K562 (cell line): ENCODE measurements at regions not wholly inside any gene's neighbourhood (a gene's known extent, or its start where the extent isn't known, plus 50 kb on each side); places are given as distances from the start of the nearest gene placed in this dataset.

Source experiments
- ATAC-seq: fragments of 200-7000 bp; cut with Tn5 transposase; 3 replicates; pipeline ENCODE4 v1.9.1; 2020; ENCODE audit warnings: moderate library complexity
- BruUV-seq: library from RNA; stranded (reverse); fragments of 400-500 nt; replicated peaks from 2 replicates; lab custom pipeline; 2021; lab: Mats Ljungman, UMichigan
- CTCF ChIA-PET: fragments of 300-600 bp; formaldehyde crosslinking; extraction: SDS; loops from one replicate; lab custom pipeline; 2021; ENCODE audit warnings: low intra/inter-chr PET ratio; lab: Yijun Ruan, JAX
- POLR2A ChIA-PET: fragments of 300-600, 350-650 bp; sonication (Branson Sonifier 250); formaldehyde crosslinking; extraction: SDS; loops from one replicate; lab custom pipeline; 2021; ENCODE audit warnings: antibody characterized with exemption, inconsistent platforms; lab: Yijun Ruan, JAX
- DNase-seq, 4 experiments: peaks; one replicate each; pipeline versions ENCODE4 v3.0.0 to v3.0.0-alpha.2; 2011 to 2018; ENCODE audit warnings: low spot score in 3 of 4, mixed read lengths in 3 of 4; ENCODE audit errors: extremely low read depth in 1 of 4
- FAIRE-seq: peaks from 2 replicates; lab custom pipeline; 2011; peaks lifted over from hg19 to GRCh38; lab: Jason Lieb, UNC
- H2AFZ ChIP-seq: 2 replicates; pipeline ENCODE4 v1.6.0; 2011; ENCODE audit warnings: low read depth, low read length, control low read depth, inconsistent platforms
- H3K27ac ChIP-seq: fragments of 200-600 bp; 3 replicates; pipeline ENCODE4 v1.8.0; 2011; ENCODE audit warnings: low read depth, mild to moderate bottlenecking, control low read depth, inconsistent platforms, low read length, moderate library complexity, mixed read lengths; ENCODE audit errors: extremely low read depth
- H3K27me3 ChIP-seq, 2 experiments: fragments of 300-600 bp in 1 of 2; 2 replicates in 1 of 2; 3 replicates in 1 of 2; pipeline versions ENCODE4 v1.6.0 to v1.8.0; 2011; ENCODE audit warnings: inconsistent platforms in 2 of 2, low read length in 2 of 2, mild to moderate bottlenecking in 1 of 2, mixed read lengths in 1 of 2, moderate library complexity in 1 of 2; ENCODE audit not compliant: control insufficient read depth in 2 of 2, insufficient read depth in 2 of 2
- H3K36me3 ChIP-seq: fragments of 300-600 bp; 3 replicates; pipeline ENCODE4 v1.8.0; 2011; ENCODE audit warnings: mild to moderate bottlenecking, low read length, inconsistent platforms; ENCODE audit not compliant: control insufficient read depth, insufficient read depth
- H3K4me1 ChIP-seq, 2 experiments: fragments of 200-600 bp in 1 of 2; replicated peaks in 1 of 2; 2 replicates in 1 of 2; 3 replicates in 1 of 2; pipeline versions ENCODE4 v1.5.1 to v1.8.0; 2011; ENCODE audit warnings: inconsistent platforms in 2 of 2, low read length in 2 of 2, mild to moderate bottlenecking in 1 of 2, mixed read lengths in 1 of 2, moderate library complexity in 1 of 2; ENCODE audit not compliant: control insufficient read depth in 2 of 2, insufficient read depth in 2 of 2
- H3K4me2 ChIP-seq: 2 replicates; pipeline ENCODE4 v1.6.1; 2011; ENCODE audit warnings: low read length, control low read depth, inconsistent platforms, mixed read lengths; ENCODE audit not compliant: insufficient read depth
- H3K4me3 ChIP-seq: fragments of 200-600 bp; sonication (generic), shearing (Covaris generic); 2 replicates; pipeline ENCODE4 v1.5.1; 2016; ENCODE audit warnings: control low read depth, inconsistent platforms
- H3K79me2 ChIP-seq: fragments of 200-600 bp; 3 replicates; pipeline ENCODE4 v1.8.0; 2011; ENCODE audit warnings: low read length, inconsistent platforms; ENCODE audit not compliant: control insufficient read depth, insufficient read depth
- H3K9ac ChIP-seq, 2 experiments: 2 replicates each; pipeline versions ENCODE4 v1.6.0 to v1.6.1; 2011; ENCODE audit warnings: low read depth in 2 of 2, low read length in 2 of 2, control low read depth in 1 of 2, inconsistent platforms in 1 of 2, mild to moderate bottlenecking in 1 of 2, mixed read lengths in 1 of 2; ENCODE audit not compliant: insufficient read depth in 1 of 2
- H3K9me1 ChIP-seq: one replicate; pipeline ENCODE4 v1.6.0; 2011; ENCODE audit warnings: inconsistent platforms, mild to moderate bottlenecking, low read length, moderate library complexity; ENCODE audit not compliant: control insufficient read depth, insufficient read depth
- H3K9me3 ChIP-seq: replicated peaks from 2 replicates; pipeline ENCODE4 v1.5.1; 2011; ENCODE audit warnings: low read depth, low read length, inconsistent platforms; ENCODE audit not compliant: control insufficient read depth, insufficient read depth
- H4K20me1 ChIP-seq: replicated peaks from 2 replicates; pipeline ENCODE4 v1.6.1; 2011; ENCODE audit warnings: low read length, inconsistent platforms, mixed read lengths; ENCODE audit not compliant: control insufficient read depth, insufficient read depth
- CAMTA2 ChIP-seq: fragments of 250-450 bp; sonication (Bioruptor Pico); conservative IDR thresholded peaks from 2 replicates; pipeline ENCODE4 v1.5.1; 2022
- CHAMP1 ChIP-seq: fragments of 450-650 bp; IDR thresholded peaks from 2 replicates; pipeline ENCODE4 v1.6.1; 2016; ENCODE audit warnings: mild to moderate bottlenecking
- DMBX1 ChIP-seq: fragments of 250-450 bp; sonication (Bioruptor Pico); IDR thresholded peaks from 2 replicates; pipeline ENCODE4 v1.8.0; 2022; ENCODE audit warnings: inconsistent platforms, mild to moderate bottlenecking, moderate library complexity, borderline replicate concordance
- ELF4 ChIP-seq: fragments of 450-650 bp; formaldehyde crosslinking; IDR thresholded peaks from 2 replicates; pipeline ENCODE4 v1.4.0; 2022; ENCODE audit warnings: missing genetic modification characterization
- FUS ChIP-seq: fragments of 200-400 bp; formaldehyde crosslinking; optimal IDR thresholded peaks from 2 replicates; pipeline ENCODE3; 2017; ENCODE audit warnings: low read depth, low read length
- IRF2 ChIP-seq: sonication (generic); formaldehyde crosslinking; IDR thresholded peaks from 2 replicates; pipeline ENCODE4 v1.8.1; 2022; ENCODE audit warnings: mild to moderate bottlenecking, missing genetic modification reagents
- JUNB ChIP-seq: fragments of 450-650 bp; formaldehyde crosslinking; conservative IDR thresholded peaks from 2 replicates; pipeline ENCODE4 v1.4.0; 2020; ENCODE audit warnings: mild to moderate bottlenecking
- POLR2B ChIP-seq: fragments of 450-650 bp; IDR thresholded peaks from 2 replicates; pipeline ENCODE4 v1.6.1; 2018; ENCODE audit warnings: low read depth; ENCODE audit not compliant: partially characterized antibody
- RBM17 ChIP-seq: fragments of 200-400 bp; formaldehyde crosslinking; IDR thresholded peaks from 2 replicates; pipeline ENCODE4 v1.6.1; 2017; ENCODE audit warnings: low read depth, mild to moderate bottlenecking, low read length, borderline replicate concordance
- SP1 ChIP-seq: sonication (generic); formaldehyde crosslinking; IDR thresholded peaks from 2 replicates; pipeline ENCODE4 v1.8.1; 2022; ENCODE audit warnings: mild to moderate bottlenecking, missing genetic modification reagents
- ZNF140 ChIP-seq: fragments of 250-450 bp; sonication (Bioruptor Pico); IDR thresholded peaks from 2 replicates; pipeline ENCODE4 v1.8.0; 2021; ENCODE audit warnings: moderate library complexity, mild to moderate bottlenecking, inconsistent platforms
- ZNF347 ChIP-seq: fragments of 450-650 bp; formaldehyde crosslinking; IDR thresholded peaks from 2 replicates; pipeline ENCODE4 v1.4.0; 2020; ENCODE audit warnings: low read depth, mild to moderate bottlenecking, moderate library complexity
- WGBS: fragments of 100-300 bp; shearing (Covaris generic); methylation state at CpG from one replicate; pipeline ENCODE4 v1.1.6; 2016; ENCODE audit warnings: low coverage, mixed read lengths; ENCODE audit not compliant: insufficient coverage; ENCODE audit errors: missing lambda C conversion rate; 5-methylcytosine and 5-hydroxymethylcytosine counted together
- in situ Hi-C: fragments of 300-500 bp; cut with MboI; formaldehyde crosslinking; loops from 4 replicates; pipeline ENCODE4 v1.15.0; 2018; ENCODE audit warnings: inconsistent platforms, mixed read lengths
- intact Hi-C: fragments of 100-400 bp; cut with micrococcal nuclease; formaldehyde crosslinking; loops from 2 replicates; pipeline ENCODE4 v1.14.2; 2022
- TF ChIP-seq, protein P1 (sequence below): fragments of 450-650 bp; formaldehyde crosslinking; IDR thresholded peaks from 2 replicates; pipeline ENCODE4 v1.4.0; 2020; ENCODE audit warnings: mild to moderate bottlenecking, moderate library complexity

DNA sequence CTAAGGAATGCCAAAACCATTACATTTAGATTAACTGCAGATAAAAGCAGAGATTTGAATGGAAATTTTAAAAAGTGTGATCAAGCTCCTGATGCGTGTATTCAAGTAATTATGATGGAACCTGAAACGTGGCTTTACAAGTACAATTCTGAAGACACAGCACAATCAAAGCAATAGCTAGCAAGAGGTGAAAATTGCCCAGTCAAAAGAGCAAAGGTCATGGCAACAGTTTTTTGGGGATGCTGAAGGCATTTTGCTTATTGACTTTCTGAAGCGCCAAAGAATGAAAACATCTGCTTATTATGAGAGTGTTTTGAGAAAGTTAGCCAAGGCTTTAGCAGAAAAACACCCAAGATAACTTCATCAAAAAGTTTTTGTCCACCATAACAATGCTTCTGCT is 389.6 kb upstream of the TENM4 start:
- Histone ChIP-seq H3K27ac (no peak overlapping the region), H3K9me3 (no peaks in the 10 kb centered on the region), H3K9me1 (no peaks in the 10 kb centered on the region), H3K9ac (no peak overlapping the region), H3K4me2 (no peak overlapping the region), H4K20me1 (no peaks in the 10 kb centered on the region), H3K27me3 (no peaks in the 10 kb centered on the region), H3K4me3 (no peak overlapping the region), H2AFZ (no peak overlapping the region), H3K36me3 (no peaks in the 10 kb centered on the region), H3K4me1 (no peaks in the 10 kb centered on the region), H3K79me2 (no peaks in the 10 kb centered on the region)
- in situ Hi-C loops, result no loop called here
- no TSS peak for BruUV-seq
- FAIRE-seq, result no peak
- ChIA-PET CTCF (no interaction called here), POLR2A (no interaction called here)
- DNase-seq, result no peak
- TF ChIP-seq ELF4 (CRISPR knock-in tag) (no peak), CAMTA2 (no peak), SP1 (CRISPR knock-in tag) (no peak), POLR2B (no peak), IRF2 (CRISPR knock-in tag) (no peak)
- no peak for ATAC-seq
- intact Hi-C loops, result no loop called here
- 4% methylated on average over 3 of the region's 3 CpGs for WGBS

- H4K20me1 ChIP-seq, result no peaks in the 10 kb centered on the region
- 4% methylated on average over 3 of the region's 3 CpGs for WGBS
- intact Hi-C loops, result no loop called here
- no peaks in the 10 kb centered on the region for H3K79me2 ChIP-seq
- in situ Hi-C loops, result no loop called here
- POLR2A ChIA-PET, result no interaction called here
- H3K9me3 ChIP-seq, result no peaks in the 10 kb centered on the region
- no TSS peak for BruUV-seq
- no peak overlapping the region for H3K9ac ChIP-seq
- no peak overlapping the region for H3K4me3 ChIP-seq
- no peaks in the 10 kb centered on the region for H3K4me1 ChIP-seq
- FAIRE-seq (no peak), ATAC-seq (no peak), DNase-seq (no peak)
- no peak overlapping the region for H3K4me2 ChIP-seq
- no peaks in the 10 kb centered on the region for H3K27me3 ChIP-seq
- H3K36me3 ChIP-seq, result no peaks in the 10 kb centered on the region
- H3K27ac ChIP-seq, result no peak overlapping the region
- no peaks in the 10 kb centered on the region for H3K9me1 ChIP-seq
- no peak overlapping the region for H2AFZ ChIP-seq
- CTCF ChIA-PET, result no interaction called here
- TF ChIP-seq, protein P1, sequence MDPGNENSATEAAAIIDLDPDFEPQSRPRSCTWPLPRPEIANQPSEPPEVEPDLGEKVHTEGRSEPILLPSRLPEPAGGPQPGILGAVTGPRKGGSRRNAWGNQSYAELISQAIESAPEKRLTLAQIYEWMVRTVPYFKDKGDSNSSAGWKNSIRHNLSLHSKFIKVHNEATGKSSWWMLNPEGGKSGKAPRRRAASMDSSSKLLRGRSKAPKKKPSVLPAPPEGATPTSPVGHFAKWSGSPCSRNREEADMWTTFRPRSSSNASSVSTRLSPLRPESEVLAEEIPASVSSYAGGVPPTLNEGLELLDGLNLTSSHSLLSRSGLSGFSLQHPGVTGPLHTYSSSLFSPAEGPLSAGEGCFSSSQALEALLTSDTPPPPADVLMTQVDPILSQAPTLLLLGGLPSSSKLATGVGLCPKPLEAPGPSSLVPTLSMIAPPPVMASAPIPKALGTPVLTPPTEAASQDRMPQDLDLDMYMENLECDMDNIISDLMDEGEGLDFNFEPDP (CRISPR knock-in tag), result no peak
- TF ChIP-seq ZNF140 (no peak), RBM17 (no peak), ZNF347 (CRISPR knock-in tag) (no peak), DMBX1 (CRISPR knock-in tag) (no peak), CHAMP1 (no peak), JUNB (no peak), FUS (no peak)
These were observed 389.1 kb upstream of the TENM4 start for GRCh38 chr11:79829891-79830290.
